HUDEP-2 (cell line): ENCODE measurements at regions not wholly inside any gene's neighbourhood (a gene's known extent, or its start where the extent isn't known, plus 50 kb on each side); places are given as distances from the start of the nearest gene placed in this dataset.
A peak's percentile ranks its signal among the peaks of the same experiment; 100 is the strongest.
"Not testable (repeated sequence)": the region's sequence is repeated elsewhere in the genome, so short reads cannot be mapped to it uniquely, and the experiment has no call there.

Source experiments
- DNase-seq, 76 experiments: peaks; one replicate each; lab custom pipeline; 2025; ENCODE audit not compliant: unreplicated experiment in 76 of 76; lab: John Stamatoyannopoulos, UW

DNA sequence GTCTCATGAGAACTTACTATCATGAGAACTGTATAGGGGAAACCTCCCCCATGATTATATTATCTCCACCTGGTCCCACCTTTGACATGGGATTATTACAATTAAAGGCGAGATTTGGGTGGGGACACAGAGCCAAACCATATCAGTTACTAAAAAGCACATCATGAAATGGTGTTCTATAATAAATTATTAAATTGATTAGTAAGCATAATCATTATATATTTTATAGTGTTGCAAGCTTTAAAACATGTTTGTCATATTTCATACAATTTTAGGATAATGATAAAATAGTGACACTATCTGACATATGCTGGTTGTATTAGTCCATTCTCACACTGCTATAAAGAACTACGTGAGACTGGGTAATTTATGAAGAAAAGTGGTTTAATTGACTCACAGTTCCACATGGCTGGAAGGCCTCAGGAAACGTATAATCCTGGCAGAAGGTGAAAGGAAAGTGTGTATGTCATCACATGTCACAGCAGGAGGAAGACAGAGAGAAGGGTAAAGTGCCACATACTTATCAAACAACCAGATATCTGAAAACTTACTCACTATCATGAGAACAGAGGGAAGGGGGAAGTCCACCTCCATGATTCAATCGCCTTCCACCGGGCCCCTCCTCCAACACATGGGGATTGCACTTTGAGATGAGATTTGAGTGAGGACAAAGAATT is 539.2 kb upstream of the OLFM3 start:
- DNase-seq = no peak

- no peak for DNase-seq
Observed at GRCh38 chr1:102531036-102531435, 534.3 kb upstream of the OLFM3 start.

DNA sequence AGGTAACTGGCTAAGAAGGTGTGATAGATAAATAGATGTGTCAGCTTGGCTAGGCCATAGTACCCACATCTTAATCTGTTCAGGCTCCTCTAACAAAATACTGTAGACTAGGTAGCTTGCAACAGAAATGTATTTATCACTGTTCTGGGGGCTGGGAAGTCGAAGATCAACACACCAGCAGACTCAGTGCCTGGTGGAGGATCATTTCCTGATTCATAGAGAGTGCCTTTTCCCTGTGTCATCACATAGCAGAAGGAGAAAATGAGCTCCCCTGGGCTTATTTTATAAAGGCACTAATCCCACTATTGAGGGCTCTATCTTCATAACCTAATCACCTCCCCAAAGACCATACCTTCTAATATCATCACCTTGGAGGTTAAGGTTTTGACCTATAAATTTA is 532.7 kb upstream of the OLFM3 start:
- DNase-seq = no peak

GRCh38 chr1:102500758-102501157 is 504.0 kb upstream of the OLFM3 start:
- DNase-seq = no peak

DNA sequence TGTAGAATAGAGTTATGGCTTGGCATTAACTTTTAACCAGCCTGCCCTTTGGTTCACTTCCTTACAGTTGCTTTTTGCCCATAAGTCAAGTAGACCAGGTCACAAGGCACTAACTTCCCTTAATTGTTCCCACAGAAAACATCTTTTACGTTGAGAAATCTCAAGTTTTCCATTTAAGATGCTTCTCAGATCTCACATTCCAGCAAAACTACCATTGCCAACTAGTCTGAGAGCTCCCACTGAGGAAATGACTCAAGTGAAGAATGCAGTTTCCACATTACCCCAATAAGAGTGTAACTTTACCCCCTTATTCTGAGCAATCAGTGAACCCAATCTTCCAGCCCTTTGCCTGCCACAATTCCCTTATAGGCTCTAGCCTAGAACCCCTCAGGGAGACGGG is 502.2 kb upstream of the OLFM3 start:
- DNase-seq = no peak

DNA sequence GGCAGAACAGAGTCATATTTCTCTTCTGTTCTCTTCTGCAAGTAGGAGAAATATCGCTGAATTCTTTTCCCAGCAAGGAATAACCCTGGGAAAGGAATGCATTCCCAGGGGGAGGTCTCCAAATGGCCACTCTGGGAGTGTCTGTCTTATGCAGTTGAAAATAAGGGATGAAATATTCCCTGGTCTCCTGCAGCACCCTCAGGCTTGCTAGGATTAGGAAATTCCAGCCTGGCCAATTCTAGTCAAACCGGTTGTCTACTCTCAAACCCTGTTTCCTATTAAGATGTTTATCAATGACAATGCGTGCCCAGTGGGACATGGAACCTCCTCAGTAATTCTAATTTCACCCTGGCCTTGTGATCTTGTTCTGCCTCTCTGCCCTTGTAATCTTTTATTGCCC is 501.1 kb upstream of the OLFM3 start:
- DNase-seq = not testable (repeated sequence)

DNA sequence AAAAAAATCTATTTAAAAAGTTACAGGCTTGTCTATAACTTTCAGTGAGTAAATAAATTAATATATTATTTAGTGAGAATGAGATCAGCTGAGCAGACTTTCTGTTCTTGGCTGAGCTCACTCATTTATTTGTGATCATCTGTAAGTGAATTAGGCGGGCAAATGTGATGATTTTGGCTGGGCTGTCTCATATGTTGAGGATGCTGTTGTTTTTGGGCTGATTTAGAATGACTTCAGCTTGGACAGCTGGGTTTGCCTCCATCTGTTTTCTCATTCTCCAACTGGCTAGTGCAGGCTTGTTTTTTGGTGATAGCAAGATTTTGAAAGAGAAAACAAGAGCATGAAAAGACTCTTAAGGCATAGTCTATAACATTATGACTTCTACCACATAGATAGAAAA is 475.8 kb upstream of the OLFM3 start:
- DNase-seq = no peak

- no peak for DNase-seq
Observed at GRCh38 chr1:102470767-102471166, 474.0 kb upstream of the OLFM3 start.

DNA sequence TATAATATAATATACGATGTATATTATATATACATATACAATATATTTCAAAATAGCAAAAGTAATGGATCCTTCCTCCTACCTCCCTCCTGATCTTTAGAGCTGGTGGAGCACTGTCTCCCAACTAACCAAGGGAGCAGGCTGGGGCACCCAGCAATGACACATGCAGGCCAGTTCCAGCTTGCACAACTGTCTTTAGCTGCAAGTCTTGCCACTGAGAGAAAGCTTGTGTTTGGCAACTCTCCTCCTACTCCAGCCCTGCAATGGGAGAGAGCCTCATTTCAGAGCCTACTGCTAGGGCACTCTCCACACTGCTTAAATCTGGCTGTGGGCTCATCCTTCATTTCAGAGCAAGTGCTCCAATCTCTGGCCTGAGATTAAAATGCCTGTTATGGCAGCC is 469.8 kb upstream of the OLFM3 start:
- DNase-seq = no peak

DNA sequence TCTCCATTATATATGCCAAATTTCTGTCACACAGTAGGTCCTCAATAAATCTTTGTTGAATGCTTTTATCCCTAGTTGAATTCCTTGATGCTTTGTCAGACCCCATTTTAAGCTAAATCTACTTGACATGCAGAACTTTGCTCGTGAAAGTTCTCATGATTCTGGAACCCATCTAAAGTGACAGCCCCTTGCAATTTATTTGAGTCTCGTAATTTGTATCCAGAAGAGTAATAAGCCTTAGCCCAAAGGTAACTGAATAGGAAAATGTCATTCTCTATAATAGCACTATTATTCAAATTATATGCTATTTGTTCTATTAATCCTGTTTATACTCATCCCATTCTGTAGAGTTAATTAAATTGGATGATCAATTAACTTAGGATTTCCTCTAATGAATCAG is 466.6 kb upstream of the OLFM3 start:
- no peak for DNase-seq

GRCh38 chr1:102442317-102442716 is 445.6 kb upstream of the OLFM3 start:
- DNase-seq = not testable (repeated sequence)

DNA sequence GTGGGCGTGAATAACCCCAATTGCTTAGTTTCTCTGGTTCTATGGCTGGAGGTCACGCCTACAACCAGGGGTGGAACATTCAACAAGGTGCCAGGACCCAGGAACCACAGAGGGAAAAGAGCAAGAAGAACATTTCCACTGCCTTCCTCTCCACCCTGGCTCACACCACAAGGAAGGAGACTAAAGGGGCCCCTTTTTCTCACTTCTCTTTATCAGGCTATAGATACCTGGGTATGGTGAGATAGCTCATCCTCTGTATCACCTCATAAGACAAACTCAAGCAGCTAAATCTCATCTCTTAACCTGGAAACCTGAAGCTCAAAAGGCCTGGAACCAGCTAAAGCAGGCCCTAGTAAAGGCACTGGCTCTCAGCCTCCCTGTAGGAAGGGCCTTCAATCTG is 438.8 kb upstream of the OLFM3 start:
- DNase-seq = no peak

- DNase-seq = peak in 3 of 76 experiments; percentile 5 to 7 (median 6)
Observed at GRCh38 chr1:102434421-102434820, 437.7 kb upstream of the OLFM3 start.

- DNase-seq = no peak
Observed at GRCh38 chr1:102431253-102431652, 434.5 kb upstream of the OLFM3 start.

DNA sequence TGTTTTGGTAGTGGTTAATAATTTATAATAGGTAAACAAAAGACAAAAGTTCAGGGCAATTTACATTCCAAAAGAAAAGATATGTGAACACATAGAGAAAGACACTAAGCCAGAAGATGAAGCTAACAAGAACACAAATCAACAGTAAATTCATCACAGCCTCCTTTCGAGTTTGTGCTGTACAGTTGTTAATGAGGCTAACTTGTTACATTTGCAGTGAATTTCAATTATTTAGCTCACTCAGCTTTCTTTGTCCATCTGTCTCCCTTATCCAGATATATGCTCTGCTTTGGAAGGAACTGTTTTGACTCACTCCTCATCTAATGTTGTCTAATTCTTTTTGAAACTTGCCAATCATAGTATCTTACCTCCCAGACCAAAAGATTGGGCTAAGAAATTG is 423.3 kb upstream of the OLFM3 start:
- DNase-seq = no peak
